Activated CD4-positive, alpha-beta memory T cell treated with anti-CD3 and anti-CD28 coated beads, Interleukin-2, amount 10 ng/mL, durations not matched to agents 7 days and 5 days (primary cell): ENCODE measurements at regions not wholly inside any gene's neighbourhood (a gene's known extent, or its start where the extent isn't known, plus 50 kb on each side); places are given as distances from the start of the nearest gene placed in this dataset.

Source experiments
- CTCF ChIA-PET: fragments of 350-600 bp; sonication (Branson Sonifier 250); formaldehyde crosslinking; loops from one replicate; lab custom pipeline; 2021; ENCODE audit warnings: antibody characterized with exemption, inconsistent platforms; lab: Charles Lee
- POLR2A ChIA-PET: fragments of 350-600 bp; sonication (Branson Sonifier 250); formaldehyde crosslinking; loops from one replicate; lab custom pipeline; 2021; ENCODE audit warnings: antibody characterized with exemption; lab: Charles Lee
- DNase-seq: peaks from one replicate; pipeline ENCODE4 v3.0.0-alpha.2; 2020
- H3K27ac Mint-ChIP-seq: one replicate; pipeline ENCODE4 v1.8.0; 2021; ENCODE audit warnings: mild to moderate bottlenecking, mixed read lengths
- H3K27me3 Mint-ChIP-seq: one replicate; pipeline ENCODE4 v1.8.0; 2021; ENCODE audit warnings: mixed read lengths
- H3K36me3 Mint-ChIP-seq: one replicate; pipeline ENCODE4 v1.8.0; 2021; ENCODE audit warnings: low read depth, mixed read lengths
- H3K4me1 Mint-ChIP-seq: one replicate; pipeline ENCODE4 v1.8.0; 2021; ENCODE audit warnings: mixed read lengths
- H3K4me3 Mint-ChIP-seq: one replicate; pipeline ENCODE4 v1.8.0; 2021; ENCODE audit warnings: mild to moderate bottlenecking, mixed read lengths
- H3K9me3 Mint-ChIP-seq: one replicate; pipeline ENCODE4 v1.8.0; 2021; ENCODE audit warnings: mixed read lengths

- Mint-ChIP-seq H3K36me3 (no peaks in the 10 kb centered on the region), H3K4me3 (no peak overlapping the region), H3K9me3 (no peaks in the 10 kb centered on the region), H3K4me1 (peaks cover 5% of the 10 kb centered on the region), H3K27ac (no peak overlapping the region), H3K27me3 (no peaks in the 10 kb centered on the region)
- ChIA-PET POLR2A (no interaction called here), CTCF (no interaction called here)
- no peak for DNase-seq
These were observed 227.4 kb downstream of the MAN2A1 start for GRCh38 chr5:109917154-109917546.

GRCh38 chr5:109917966-109918365, 228.2 kb downstream of the MAN2A1 start:
- ChIA-PET CTCF (no interaction called here), POLR2A (no interaction called here)
- no peaks in the 10 kb centered on the region for H3K27me3 Mint-ChIP-seq
- H3K4me1 Mint-ChIP-seq: peaks cover 9% of the 10 kb centered on the region
- no peaks in the 10 kb centered on the region for H3K9me3 Mint-ChIP-seq
- no peak overlapping the region for H3K27ac Mint-ChIP-seq
- no peak overlapping the region for H3K4me3 Mint-ChIP-seq
- DNase-seq: no peak
- no peaks in the 10 kb centered on the region for H3K36me3 Mint-ChIP-seq

- DNase-seq: no peak
- ChIA-PET POLR2A (no interaction called here), CTCF (no interaction called here)
- H3K4me3 Mint-ChIP-seq: no peak overlapping the region
- H3K9me3 Mint-ChIP-seq: no peaks in the 10 kb centered on the region
- H3K4me1 Mint-ChIP-seq: peaks cover 9% of the 10 kb centered on the region
- H3K36me3 Mint-ChIP-seq: no peaks in the 10 kb centered on the region
- peaks cover 1% of the 10 kb centered on the region for H3K27me3 Mint-ChIP-seq
- H3K27ac Mint-ChIP-seq: no peak overlapping the region
These were observed 231.0 kb downstream of the MAN2A1 start for GRCh38 chr5:109920736-109921135.

- Mint-ChIP-seq H3K4me3 (no peak overlapping the region), H3K27me3 (peaks cover 1% of the 10 kb centered on the region), H3K27ac (peak overlapping the region; percentile 65), H3K4me1 (peaks cover 9% of the 10 kb centered on the region), H3K36me3 (no peaks in the 10 kb centered on the region), H3K9me3 (no peaks in the 10 kb centered on the region)
- ChIA-PET CTCF (interaction anchor here (1.0 kb wide), 1 partner anchor 12 kb away, joined by 3 read pairs; no protein-coding TSS in a partner anchor), POLR2A (interaction anchor here (0.7 kb wide), 1 partner anchor 232 kb away, joined by 3 read pairs; the partner anchor contains the start of gene MAN2A1)
- DNase-seq: peak; percentile 19
These were observed 232.1 kb downstream of the MAN2A1 start for GRCh38 chr5:109921735-109922380.

- ChIA-PET POLR2A (no interaction called here), CTCF (interaction anchor here (1.0 kb wide), 1 partner anchor 12 kb away, joined by 3 read pairs; no protein-coding TSS in a partner anchor)
- no peak for DNase-seq
- no peaks in the 10 kb centered on the region for H3K9me3 Mint-ChIP-seq
- H3K36me3 Mint-ChIP-seq: no peaks in the 10 kb centered on the region
- peaks cover 1% of the 10 kb centered on the region for H3K27me3 Mint-ChIP-seq
- H3K4me3 Mint-ChIP-seq: no peak overlapping the region
- peak overlapping the region; percentile 65 for H3K27ac Mint-ChIP-seq
- H3K4me1 Mint-ChIP-seq: peaks cover 9% of the 10 kb centered on the region
These were observed 232.8 kb downstream of the MAN2A1 start for GRCh38 chr5:109922381-109922995.

GRCh38 chr5:109923205-109923604, 233.5 kb downstream of the MAN2A1 start:
- Mint-ChIP-seq H3K4me1 (peaks cover 9% of the 10 kb centered on the region), H3K27ac (no peak overlapping the region), H3K9me3 (no peaks in the 10 kb centered on the region), H3K4me3 (no peak overlapping the region), H3K27me3 (peaks cover 1% of the 10 kb centered on the region), H3K36me3 (no peaks in the 10 kb centered on the region)
- ChIA-PET CTCF (no interaction called here), POLR2A (no interaction called here)
- DNase-seq: no peak

GRCh38 chr5:109924237-109925107, 234.7 kb downstream of the MAN2A1 start:
- no peaks in the 10 kb centered on the region for H3K36me3 Mint-ChIP-seq
- peaks cover 9% of the 10 kb centered on the region for H3K4me1 Mint-ChIP-seq
- DNase-seq: no peak
- H3K9me3 Mint-ChIP-seq: no peaks in the 10 kb centered on the region
- no peak overlapping the region for H3K4me3 Mint-ChIP-seq
- CTCF ChIA-PET: no interaction called here
- POLR2A ChIA-PET: no interaction called here
- H3K27me3 Mint-ChIP-seq: peaks cover 1% of the 10 kb centered on the region
- H3K27ac Mint-ChIP-seq: no peak overlapping the region

GRCh38 chr5:109927639-109928038, 237.9 kb downstream of the MAN2A1 start:
- ChIA-PET POLR2A (no interaction called here), CTCF (no interaction called here)
- Mint-ChIP-seq H3K4me3 (no peak overlapping the region), H3K9me3 (no peaks in the 10 kb centered on the region), H3K27ac (no peak overlapping the region), H3K27me3 (peaks cover 1% of the 10 kb centered on the region), H3K36me3 (no peaks in the 10 kb centered on the region), H3K4me1 (no peaks in the 10 kb centered on the region)
- DNase-seq: no peak

GRCh38 chr5:109928046-109928445, 238.3 kb downstream of the MAN2A1 start:
- no peaks in the 10 kb centered on the region for H3K36me3 Mint-ChIP-seq
- DNase-seq: no peak
- POLR2A ChIA-PET: no interaction called here
- no peak overlapping the region for H3K27ac Mint-ChIP-seq
- H3K4me3 Mint-ChIP-seq: no peak overlapping the region
- CTCF ChIA-PET: no interaction called here
- peaks cover 1% of the 10 kb centered on the region for H3K27me3 Mint-ChIP-seq
- no peaks in the 10 kb centered on the region for H3K9me3 Mint-ChIP-seq
- H3K4me1 Mint-ChIP-seq: no peaks in the 10 kb centered on the region

- ChIA-PET CTCF (no interaction called here), POLR2A (no interaction called here)
- Mint-ChIP-seq H3K4me3 (no peak overlapping the region), H3K9me3 (no peaks in the 10 kb centered on the region), H3K27me3 (peaks cover 1% of the 10 kb centered on the region), H3K36me3 (no peaks in the 10 kb centered on the region), H3K27ac (no peak overlapping the region), H3K4me1 (no peaks in the 10 kb centered on the region)
- no peak for DNase-seq
These were observed 239.1 kb downstream of the MAN2A1 start for GRCh38 chr5:109928811-109929210.

- Mint-ChIP-seq H3K27ac (no peak overlapping the region), H3K9me3 (no peaks in the 10 kb centered on the region), H3K4me1 (no peaks in the 10 kb centered on the region), H3K27me3 (peaks cover 1% of the 10 kb centered on the region), H3K36me3 (no peaks in the 10 kb centered on the region), H3K4me3 (no peak overlapping the region)
- POLR2A ChIA-PET: no interaction called here
- DNase-seq: no peak
- CTCF ChIA-PET: no interaction called here
These were observed 239.6 kb downstream of the MAN2A1 start for GRCh38 chr5:109929376-109929775.

- POLR2A ChIA-PET: no interaction called here
- CTCF ChIA-PET: no interaction called here
- H3K27me3 Mint-ChIP-seq: peaks cover 1% of the 10 kb centered on the region
These were observed 240.2 kb downstream of the MAN2A1 start for GRCh38 chr5:109929911-109930310.

GRCh38 chr5:109931049-109931780, 241.5 kb downstream of the MAN2A1 start:
- Mint-ChIP-seq H3K4me3 (no peak overlapping the region), H3K27me3 (no peaks in the 10 kb centered on the region), H3K9me3 (no peaks in the 10 kb centered on the region), H3K4me1 (no peaks in the 10 kb centered on the region), H3K36me3 (no peaks in the 10 kb centered on the region), H3K27ac (no peak overlapping the region)
- DNase-seq: no peak
- ChIA-PET POLR2A (no interaction called here), CTCF (no interaction called here)

More at GRCh38 chr5:109929911-109930310, 240.2 kb downstream of the MAN2A1 start:
- no peak overlapping the region for H3K4me3 Mint-ChIP-seq
- H3K4me1 Mint-ChIP-seq: no peaks in the 10 kb centered on the region
- no peaks in the 10 kb centered on the region for H3K9me3 Mint-ChIP-seq
- no peak overlapping the region for H3K27ac Mint-ChIP-seq
- DNase-seq: no peak
- no peaks in the 10 kb centered on the region for H3K36me3 Mint-ChIP-seq
